HFFc6 (cell line): ENCODE measurements at regions not wholly inside any gene's neighbourhood (a gene's known extent, or its start where the extent isn't known, plus 50 kb on each side); places are given as distances from the start of the nearest gene placed in this dataset.
"Not testable (repeated sequence)": the region's sequence is repeated elsewhere in the genome, so short reads cannot be mapped to it uniquely, and the experiment has no call there.

ENCODE experiments used
- DNase-seq: peaks from one replicate; pipeline ENCODE4 v3.0.0-alpha.2; 2018
- H3K27ac Mint-ChIP-seq: 2 replicates; pipeline ENCODE4 v1.8.0; 2020; ENCODE audit warnings: mild to moderate bottlenecking, mixed read lengths
- H3K27me3 Mint-ChIP-seq: 2 replicates; pipeline ENCODE4 v1.8.0; 2021; ENCODE audit warnings: mild to moderate bottlenecking, moderate library complexity, mixed read lengths; ENCODE audit not compliant: insufficient read depth
- H3K36me3 Mint-ChIP-seq: 2 replicates; pipeline ENCODE4 v1.8.0; 2021; ENCODE audit warnings: low read depth, mixed read lengths
- H3K4me1 Mint-ChIP-seq: 2 replicates; pipeline ENCODE4 v1.8.0; 2020; ENCODE audit warnings: low read depth, mixed read lengths
- H3K4me3 Mint-ChIP-seq: 2 replicates; pipeline ENCODE4 v1.8.0; 2020; ENCODE audit warnings: mild to moderate bottlenecking, moderate library complexity, mixed read lengths
- H3K9me3 Mint-ChIP-seq: 2 replicates; pipeline ENCODE4 v1.8.0; 2020; ENCODE audit warnings: mild to moderate bottlenecking, mixed read lengths
- TF ChIP-seq, protein P1 (sequence below): fragments of 200-600 bp; sonication (generic); IDR thresholded peaks from 2 replicates; pipeline ENCODE4 v1.5.0; 2021; ENCODE audit warnings: antibody characterized with exemption, mild to moderate bottlenecking

DNA sequence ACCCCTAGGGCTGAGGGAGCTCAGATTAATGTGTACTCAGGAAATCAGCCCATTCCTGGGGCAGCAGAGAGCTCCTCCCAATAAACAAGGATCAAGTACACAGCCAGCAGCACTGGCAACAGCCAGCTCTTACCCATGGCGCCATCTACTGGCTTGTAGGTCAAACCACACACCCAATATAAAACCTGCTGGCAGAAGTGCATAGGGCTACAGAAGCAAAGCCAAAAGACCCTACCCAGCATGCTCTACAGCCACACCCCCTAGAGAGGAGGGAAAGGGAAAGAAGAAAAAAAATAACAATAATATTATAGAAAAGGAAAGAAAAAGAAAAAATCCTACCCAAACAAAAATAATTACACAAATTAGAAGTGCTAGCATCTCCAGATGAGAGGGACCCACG lies 127.5 kb upstream of the PABPC3 start:
- not testable (repeated sequence) for H3K36me3 Mint-ChIP-seq, H3K4me1 Mint-ChIP-seq, H3K27ac Mint-ChIP-seq, H3K9me3 Mint-ChIP-seq, H3K27me3 Mint-ChIP-seq
- H3K4me3 Mint-ChIP-seq: peak overlapping the region; percentile 84
- TF ChIP-seq, protein P1, sequence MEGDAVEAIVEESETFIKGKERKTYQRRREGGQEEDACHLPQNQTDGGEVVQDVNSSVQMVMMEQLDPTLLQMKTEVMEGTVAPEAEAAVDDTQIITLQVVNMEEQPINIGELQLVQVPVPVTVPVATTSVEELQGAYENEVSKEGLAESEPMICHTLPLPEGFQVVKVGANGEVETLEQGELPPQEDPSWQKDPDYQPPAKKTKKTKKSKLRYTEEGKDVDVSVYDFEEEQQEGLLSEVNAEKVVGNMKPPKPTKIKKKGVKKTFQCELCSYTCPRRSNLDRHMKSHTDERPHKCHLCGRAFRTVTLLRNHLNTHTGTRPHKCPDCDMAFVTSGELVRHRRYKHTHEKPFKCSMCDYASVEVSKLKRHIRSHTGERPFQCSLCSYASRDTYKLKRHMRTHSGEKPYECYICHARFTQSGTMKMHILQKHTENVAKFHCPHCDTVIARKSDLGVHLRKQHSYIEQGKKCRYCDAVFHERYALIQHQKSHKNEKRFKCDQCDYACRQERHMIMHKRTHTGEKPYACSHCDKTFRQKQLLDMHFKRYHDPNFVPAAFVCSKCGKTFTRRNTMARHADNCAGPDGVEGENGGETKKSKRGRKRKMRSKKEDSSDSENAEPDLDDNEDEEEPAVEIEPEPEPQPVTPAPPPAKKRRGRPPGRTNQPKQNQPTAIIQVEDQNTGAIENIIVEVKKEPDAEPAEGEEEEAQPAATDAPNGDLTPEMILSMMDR: peak; percentile 63
- peak; percentile 16 for DNase-seq

DNA sequence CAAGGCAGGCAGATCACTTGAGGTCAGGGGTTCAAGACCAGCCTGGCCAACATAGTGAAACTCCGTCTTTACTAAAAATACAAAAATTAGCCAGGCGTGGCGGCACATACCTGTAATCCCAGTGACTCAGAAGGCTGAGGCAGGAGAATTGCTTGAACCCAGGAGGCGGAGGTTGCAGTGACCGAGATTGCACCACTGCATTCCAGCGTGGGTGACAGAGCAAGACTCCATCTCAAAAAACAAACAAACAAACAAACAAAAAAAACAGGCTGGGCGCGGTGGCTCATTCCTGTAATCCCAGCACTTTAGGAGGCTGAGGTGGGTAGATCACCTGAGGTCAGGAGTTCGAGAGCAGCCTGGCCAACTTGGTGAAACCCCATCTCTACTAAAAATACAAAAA lies 122.8 kb upstream of the PABPC3 start:
- H3K36me3 Mint-ChIP-seq, H3K27me3 Mint-ChIP-seq, DNase-seq, H3K9me3 Mint-ChIP-seq, H3K4me3 Mint-ChIP-seq, H3K4me1 Mint-ChIP-seq, H3K27ac Mint-ChIP-seq: not testable (repeated sequence)

DNA sequence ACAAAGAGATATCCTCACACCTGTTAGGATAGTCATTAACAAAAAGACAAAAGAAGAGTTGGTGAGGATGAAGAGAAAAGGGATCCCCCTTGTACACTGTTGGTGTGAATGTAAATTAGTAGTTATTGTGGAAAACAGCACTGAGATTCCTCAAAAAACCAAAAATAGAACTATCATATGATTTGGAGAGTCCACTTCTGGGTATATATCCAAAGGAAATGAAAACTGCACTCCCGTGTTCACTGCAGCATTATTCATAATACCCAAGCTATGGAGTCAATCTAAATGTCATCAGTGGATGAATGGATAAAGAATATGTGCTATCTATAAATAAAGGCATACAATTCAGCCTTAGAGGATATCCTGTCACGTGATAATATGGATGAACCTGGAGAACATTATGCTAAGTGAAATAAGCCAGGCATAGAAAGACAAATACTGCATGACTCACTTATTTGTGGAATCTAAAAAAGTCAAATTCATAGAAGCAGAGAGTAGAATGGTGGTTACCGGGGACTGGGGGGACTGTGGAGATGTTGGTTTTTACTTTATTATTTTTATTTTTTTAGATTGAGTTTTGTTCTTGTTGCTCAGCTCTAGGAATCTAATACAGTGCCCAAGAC lies 114.6 kb upstream of the PABPC3 start:
- not testable (repeated sequence) for H3K4me3 Mint-ChIP-seq, H3K27ac Mint-ChIP-seq, H3K9me3 Mint-ChIP-seq, DNase-seq, H3K4me1 Mint-ChIP-seq, H3K36me3 Mint-ChIP-seq
- H3K27me3 Mint-ChIP-seq: peaks cover 14% of the 10 kb centered on the region; the same call in 1 of the 2 replicates

DNA sequence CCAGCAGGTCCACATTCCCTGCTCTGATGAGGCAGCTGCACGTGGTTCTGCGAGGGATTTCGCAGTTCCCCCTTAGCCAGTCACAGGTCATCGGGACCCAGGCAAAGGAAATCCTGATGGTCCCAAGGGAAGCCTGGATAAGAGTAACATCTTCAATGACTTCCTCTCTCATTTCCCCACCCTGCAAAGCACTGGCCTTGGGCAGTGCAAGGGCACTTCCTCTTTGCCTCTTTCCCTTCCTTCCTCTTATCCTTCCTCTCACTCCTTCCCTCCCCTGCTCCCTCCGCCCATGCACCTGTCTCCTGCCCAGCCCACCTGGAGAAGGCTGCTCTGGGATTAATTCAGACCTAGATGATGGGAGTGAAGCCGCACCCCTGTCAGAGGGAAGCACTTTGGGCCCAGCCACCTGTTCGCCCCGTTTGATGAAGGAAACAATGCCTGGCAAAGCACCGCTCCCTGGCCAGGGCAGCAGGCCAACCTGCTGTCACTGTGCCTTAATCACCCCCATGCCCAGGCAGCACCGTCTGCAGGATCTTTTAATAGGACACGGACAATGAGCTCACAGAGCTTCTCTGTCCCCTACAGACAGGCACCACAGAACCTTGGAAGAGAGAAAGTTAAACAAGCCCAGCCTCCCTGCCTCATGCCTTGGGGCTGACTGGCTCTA lies 113.5 kb upstream of the PABPC3 start:
- no peaks in the 10 kb centered on the region for H3K9me3 Mint-ChIP-seq

DNA sequence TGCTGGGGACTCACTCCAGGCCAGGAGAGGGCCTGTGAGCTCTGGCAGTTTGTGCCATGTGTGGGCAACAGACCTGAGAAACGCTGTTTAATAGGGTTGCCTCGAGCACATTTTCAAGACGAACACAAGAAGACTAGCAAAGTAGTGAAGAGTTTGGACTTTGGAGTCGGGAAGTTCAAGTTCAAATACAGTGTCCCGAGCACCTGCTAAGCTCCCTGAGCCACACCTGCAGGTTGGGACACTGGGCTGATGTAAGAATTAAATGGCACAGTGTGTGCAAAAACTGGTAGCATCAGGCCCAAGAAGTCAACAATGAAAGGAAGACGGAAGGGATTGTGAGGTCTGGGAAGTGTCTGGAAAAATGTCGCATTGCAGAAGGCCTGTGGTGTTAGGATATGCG lies 112.8 kb upstream of the PABPC3 start:
- Mint-ChIP-seq H3K36me3 (no peaks in the 10 kb centered on the region), H3K9me3 (no peaks in the 10 kb centered on the region), H3K4me3 (no peak overlapping the region), H3K4me1 (no peaks in the 10 kb centered on the region), H3K27ac (no peak overlapping the region), H3K27me3 (peaks cover 17% of the 10 kb centered on the region)
- no peak for DNase-seq
- TF ChIP-seq, protein P1: no peak

More for the DNA sequence above, 113.5 kb upstream of the PABPC3 start:
- no peak for DNase-seq
- H3K27me3 Mint-ChIP-seq: peaks cover 16% of the 10 kb centered on the region; the same call in 1 of the 2 replicates
- no peak overlapping the region for H3K4me3 Mint-ChIP-seq
- TF ChIP-seq, protein P1: no peak
- H3K4me1 Mint-ChIP-seq: no peaks in the 10 kb centered on the region
- no peak overlapping the region for H3K27ac Mint-ChIP-seq
- H3K36me3 Mint-ChIP-seq: no peaks in the 10 kb centered on the region

DNA sequence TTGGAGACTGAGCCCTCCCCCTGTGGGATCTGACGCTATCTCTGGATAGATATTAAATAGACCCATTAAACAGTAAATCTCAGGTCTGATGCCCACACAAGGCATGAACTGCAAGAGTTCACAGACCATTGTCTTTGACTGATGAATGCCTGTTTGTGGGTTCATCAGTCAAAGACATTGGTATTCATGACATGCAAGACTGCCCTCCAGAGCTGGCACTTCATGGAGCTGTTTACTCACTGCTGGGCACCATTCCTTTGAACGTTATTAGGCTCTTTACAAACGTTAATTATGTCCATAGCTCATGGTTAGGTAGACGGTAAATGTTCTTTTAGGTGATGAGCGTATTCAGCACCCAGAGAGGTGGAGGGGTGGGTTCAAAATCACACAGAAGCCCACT lies 111.8 kb upstream of the PABPC3 start:
- Mint-ChIP-seq H3K4me1 (peaks cover 6% of the 10 kb centered on the region), H3K27ac (no peak overlapping the region), H3K27me3 (peaks cover 21% of the 10 kb centered on the region), H3K4me3 (no peak overlapping the region), H3K9me3 (no peaks in the 10 kb centered on the region), H3K36me3 (no peaks in the 10 kb centered on the region)
- TF ChIP-seq, protein P1: no peak
- DNase-seq: no peak
